ENCODE measurements at regions not wholly inside any gene's neighbourhood (a gene's known extent, or its start where the extent isn't known, plus 50 kb on each side); places are given as distances from the start of the nearest gene placed in this dataset.

GRCh38 chr17:73942703-73943415 is 260.6 kb upstream of the RPL38 start:
- no peaks in the 10 kb centered on the region for H3K36me3 ChIP-seq
- H3K4me3 ChIP-seq: no peak overlapping the region
- no peak for TF ChIP-seq CTCF (IDR thresholded peaks at IDR 0.05)
- H3K27me3 ChIP-seq: peaks cover 0 to 19% of the 10 kb centered on the region in 2 donors
- H3K4me1 ChIP-seq: no peaks in the 10 kb centered on the region
- no peak overlapping the region for H3K27ac ChIP-seq
- no peaks in the 10 kb centered on the region for H3K9me3 ChIP-seq
- intact Hi-C loops (cut with DNase I; ENCODE audit: low total_unique reads): no loop called here
- no peak for DNase-seq

GRCh38 chr17:73943416-73944110 is 259.9 kb upstream of the RPL38 start:
- Histone ChIP-seq H3K4me1 (no peaks in the 10 kb centered on the region), H3K9me3 (no peaks in the 10 kb centered on the region), H3K4me3 (no peak overlapping the region), H3K36me3 (no peaks in the 10 kb centered on the region), H3K27me3 (peaks cover 0 to 24% of the 10 kb centered on the region in 2 donors), H3K27ac (no peak overlapping the region)
- no peak for DNase-seq
- intact Hi-C loops (cut with DNase I; ENCODE audit: low total_unique reads): no loop called here
- TF ChIP-seq CTCF (IDR thresholded peaks at IDR 0.05): no peak

- intact Hi-C loops (cut with DNase I; ENCODE audit: low total_unique reads): no loop called here
- peaks cover 0 to 31% of the 10 kb centered on the region in 2 donors for H3K27me3 ChIP-seq
- no peak for DNase-seq
Measured at GRCh38 chr17:73944366-73944765, 259.1 kb upstream of the RPL38 start.

DNA sequence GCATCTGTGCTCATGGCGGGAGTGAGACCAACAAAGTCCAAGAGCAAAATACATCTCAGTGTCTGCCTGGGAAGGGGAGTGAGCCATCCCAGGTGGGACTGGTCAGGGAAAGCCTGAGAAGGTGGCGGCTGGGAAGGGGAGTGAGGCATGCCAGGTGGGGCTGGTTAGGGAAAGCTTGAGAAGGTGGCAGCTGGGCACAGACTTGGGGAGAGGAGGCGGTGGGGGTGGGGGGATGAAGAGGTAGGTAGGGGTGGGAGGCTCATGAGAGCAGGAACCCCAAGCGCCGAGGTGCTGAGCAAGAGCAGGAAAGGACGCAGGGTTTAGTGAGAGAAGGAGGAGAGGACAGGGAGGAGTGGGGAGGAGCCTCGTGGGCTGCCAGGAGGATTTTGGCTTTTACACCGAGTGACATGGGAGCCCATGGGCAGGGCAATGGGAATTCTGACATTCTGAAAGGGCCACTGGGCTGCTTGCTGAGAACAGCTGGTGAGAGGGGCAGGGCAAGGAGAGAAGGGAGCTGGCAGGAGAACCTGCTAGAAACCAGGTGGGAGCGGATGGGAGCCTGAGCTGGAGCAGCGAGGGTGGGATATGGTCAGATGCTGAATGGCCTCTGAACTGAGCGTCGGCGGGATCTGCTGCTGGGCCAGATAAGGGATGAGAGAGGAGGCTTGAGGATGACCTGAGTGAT is 256.1 kb upstream of the RPL38 start:
- no peak for TF ChIP-seq CTCF (IDR thresholded peaks at IDR 0.05)
- DNase-seq: no peak
- Histone ChIP-seq H3K4me3 (no peak overlapping the region), H3K9me3 (no peaks in the 10 kb centered on the region), H3K27me3 (peaks cover 0 to 46% of the 10 kb centered on the region in 2 donors), H3K27ac (no peak overlapping the region), H3K4me1 (peaks cover 0 to 5% (median 4%) of the 10 kb centered on the region in 4 donors), H3K36me3 (no peaks in the 10 kb centered on the region)
- intact Hi-C loops (cut with DNase I; ENCODE audit: low total_unique reads): no loop called here

More at GRCh38 chr17:73944366-73944765, 259.1 kb upstream of the RPL38 start:
- no peak overlapping the region for H3K27ac ChIP-seq
- no peaks in the 10 kb centered on the region for H3K9me3 ChIP-seq
- H3K4me3 ChIP-seq: no peak overlapping the region
- H3K4me1 ChIP-seq: no peaks in the 10 kb centered on the region
- no peak for TF ChIP-seq CTCF (IDR thresholded peaks at IDR 0.05)
- no peaks in the 10 kb centered on the region for H3K36me3 ChIP-seq

DNA sequence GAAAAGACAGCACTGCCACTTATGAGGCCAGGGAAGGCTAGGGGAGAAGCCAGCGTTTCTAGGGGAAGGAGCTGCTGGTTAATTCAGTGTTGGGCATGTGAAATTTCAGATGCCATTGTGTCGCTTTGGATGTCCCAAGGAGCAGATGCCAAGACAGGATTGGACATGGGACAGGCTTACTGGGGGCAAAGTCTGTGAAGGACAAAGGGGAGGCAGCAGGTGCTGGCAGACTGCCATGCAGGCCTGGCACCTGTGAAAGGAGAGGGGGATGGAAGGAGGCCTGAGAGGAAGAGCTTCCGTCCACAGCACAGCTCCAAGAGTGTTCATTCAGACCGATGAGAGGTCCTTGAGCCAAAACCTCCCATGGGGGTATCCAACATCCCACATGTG is 255.5 kb upstream of the RPL38 start:
- no peak overlapping the region for H3K4me3 ChIP-seq
- H3K27me3 ChIP-seq: peaks cover 0 to 50% of the 10 kb centered on the region in 2 donors
- TF ChIP-seq CTCF (IDR thresholded peaks at IDR 0.05): no peak
- H3K4me1 ChIP-seq: peaks cover 0 to 11% (median 8%) of the 10 kb centered on the region in 4 donors
- no peaks in the 10 kb centered on the region for H3K36me3 ChIP-seq
- H3K27ac ChIP-seq: no peak overlapping the region
- no peak for DNase-seq
- H3K9me3 ChIP-seq: no peaks in the 10 kb centered on the region
- intact Hi-C loops (cut with DNase I; ENCODE audit: low total_unique reads): no loop called here

Data from tibial artery (tissue), 4 donors.